Muscle of leg (tissue), 3 donors: ENCODE measurements at regions not wholly inside any gene's neighbourhood (a gene's known extent, or its start where the extent isn't known, plus 50 kb on each side); places are given as distances from the start of the nearest gene placed in this dataset.
A peak's percentile ranks its signal among the peaks of the same experiment; 100 is the strongest.

Source experiments
- DNase-seq: peaks from one replicate; pipeline ENCODE4 v3.0.0; 2013
- H3K27ac ChIP-seq: one replicate; pipeline ENCODE4 v1.5.1; 2013; ENCODE audit warnings: mild to moderate bottlenecking, low read length, control low read depth
- H3K27me3 ChIP-seq: one replicate; pipeline ENCODE4 v1.6.1; 2013; ENCODE audit warnings: low read length; ENCODE audit not compliant: control insufficient read depth, insufficient read depth
- H3K36me3 ChIP-seq: one replicate; pipeline ENCODE4 v1.6.1; 2013; ENCODE audit warnings: low read length; ENCODE audit not compliant: control insufficient read depth, insufficient read depth
- H3K4me1 ChIP-seq: one replicate; pipeline ENCODE4 v1.6.1; 2013; ENCODE audit warnings: low read length; ENCODE audit not compliant: control insufficient read depth, insufficient read depth
- H3K4me3 ChIP-seq: one replicate; pipeline ENCODE4 v1.5.1; 2013; ENCODE audit warnings: low read length, control low read depth
- H3K9me3 ChIP-seq: replicated peaks from 2 replicates; pipeline ENCODE4 v1.6.1; 2013; ENCODE audit warnings: low read depth, low read length; ENCODE audit not compliant: control insufficient read depth
- WGBS: methylation state at CpG from one replicate; pipeline ENCODE4 v1.1.5; 2013; ENCODE audit warnings: missing lambda C conversion rate; ENCODE audit not compliant: insufficient coverage; 5-methylcytosine and 5-hydroxymethylcytosine counted together

GRCh38 chr2:128696421-128696820 lies 377.8 kb upstream of the HS6ST1 start:
- Histone ChIP-seq H3K9me3 (no peaks in the 10 kb centered on the region), H3K27me3 (no peaks in the 10 kb centered on the region), H3K4me3 (no peak overlapping the region), H3K36me3 (no peaks in the 10 kb centered on the region), H3K4me1 (peaks cover 19% of the 10 kb centered on the region), H3K27ac (no peak overlapping the region)
- no peak for DNase-seq
- no CpG with 5 or more reads among the region's 6 CpGs for WGBS

- H3K9me3 ChIP-seq, result no peaks in the 10 kb centered on the region
- no peaks in the 10 kb centered on the region for H3K36me3 ChIP-seq
- no peak overlapping the region for H3K4me3 ChIP-seq
- DNase-seq, result no peak
- no peaks in the 10 kb centered on the region for H3K4me1 ChIP-seq
- H3K27ac ChIP-seq, result no peak overlapping the region
- WGBS, result no CpG with 5 or more reads among the region's 2 CpGs
- H3K27me3 ChIP-seq, result no peaks in the 10 kb centered on the region
Observed at GRCh38 chr2:128701418-128701817, 382.8 kb upstream of the HS6ST1 start.

DNA sequence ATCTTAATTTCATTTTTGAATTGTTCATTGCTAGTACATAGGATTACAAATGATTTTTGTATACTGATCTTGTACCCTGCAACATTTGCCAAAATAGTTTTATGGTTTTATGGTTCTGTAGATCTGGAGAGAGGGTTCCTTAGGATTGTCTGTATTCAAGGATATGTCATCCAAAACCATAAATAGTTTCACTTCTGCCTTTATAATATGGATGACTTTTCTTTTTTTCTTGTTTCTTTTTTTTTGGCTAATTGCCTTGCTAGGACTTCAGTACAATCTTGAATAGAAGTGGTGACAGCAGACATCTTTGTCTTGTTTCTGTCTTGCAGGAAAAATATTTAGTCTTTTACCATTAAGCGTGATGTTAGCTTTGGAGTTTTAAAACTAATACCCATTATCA lies 383.9 kb upstream of the HS6ST1 start:
- DNase-seq, result no peak
- Histone ChIP-seq H3K9me3 (peaks cover 6% of the 10 kb centered on the region), H3K4me3 (no peak overlapping the region), H3K27ac (no peak overlapping the region), H3K36me3 (no peaks in the 10 kb centered on the region), H3K4me1 (no peaks in the 10 kb centered on the region), H3K27me3 (no peaks in the 10 kb centered on the region)
- WGBS, result no CpG with 5 or more reads among the region's 1 CpG

DNA sequence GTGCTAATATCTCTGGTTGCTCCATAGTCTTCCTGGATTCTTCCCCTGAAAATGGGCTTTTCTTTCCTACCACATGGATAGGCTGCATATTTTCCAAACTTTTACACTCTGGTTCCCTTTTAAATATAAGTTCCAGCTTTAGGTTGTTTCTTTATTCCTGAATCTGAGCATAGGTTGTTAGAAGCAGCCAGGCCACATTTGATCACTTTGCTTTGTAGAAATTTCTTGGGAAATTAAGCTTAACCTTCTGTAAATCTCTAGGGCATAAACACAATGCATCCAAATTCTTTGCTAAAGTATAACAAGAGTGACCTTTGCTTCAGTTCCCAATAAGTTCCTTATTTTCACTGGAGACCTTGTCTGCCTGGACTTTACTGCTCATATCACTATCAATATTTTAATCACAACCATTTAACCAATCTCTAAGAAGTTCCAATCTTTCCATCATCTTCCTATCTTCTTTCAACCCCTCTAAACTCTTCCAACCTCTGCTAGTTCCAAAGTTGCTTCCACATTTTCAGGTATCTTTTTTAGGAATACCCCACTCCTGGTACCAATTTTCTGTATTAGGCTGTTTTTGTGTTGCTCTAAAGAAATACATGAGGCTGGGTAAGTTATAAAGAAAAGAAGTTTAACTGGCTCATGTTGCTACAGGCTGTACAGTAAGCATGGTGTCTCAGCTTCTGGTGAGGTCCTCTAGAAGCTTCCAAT lies 389.6 kb upstream of the HS6ST1 start:
- H3K4me1 ChIP-seq, result no peaks in the 10 kb centered on the region
- H3K27ac ChIP-seq, result no peak overlapping the region
- no peaks in the 10 kb centered on the region for H3K27me3 ChIP-seq
- H3K36me3 ChIP-seq, result no peaks in the 10 kb centered on the region
- DNase-seq, result no peak
- H3K4me3 ChIP-seq, result no peak overlapping the region
- H3K9me3 ChIP-seq, result peaks cover 17% of the 10 kb centered on the region

- Histone ChIP-seq H3K27me3 (no peaks in the 10 kb centered on the region), H3K36me3 (no peaks in the 10 kb centered on the region), H3K27ac (no peak overlapping the region), H3K9me3 (peaks cover 17% of the 10 kb centered on the region), H3K4me3 (no peak overlapping the region), H3K4me1 (no peaks in the 10 kb centered on the region)
- no peak for DNase-seq
- WGBS, result 70% methylated on average over 2 of the region's 5 CpGs
Observed at GRCh38 chr2:128710242-128710641, 391.6 kb upstream of the HS6ST1 start.

GRCh38 chr2:128710729-128711128 lies 392.1 kb upstream of the HS6ST1 start:
- DNase-seq, result no peak
- Histone ChIP-seq H3K27ac (no peak overlapping the region), H3K36me3 (no peaks in the 10 kb centered on the region), H3K4me1 (no peaks in the 10 kb centered on the region), H3K9me3 (peaks cover 17% of the 10 kb centered on the region), H3K4me3 (no peak overlapping the region), H3K27me3 (no peaks in the 10 kb centered on the region)
- WGBS, result no CpG with 5 or more reads among the region's 2 CpGs

DNA sequence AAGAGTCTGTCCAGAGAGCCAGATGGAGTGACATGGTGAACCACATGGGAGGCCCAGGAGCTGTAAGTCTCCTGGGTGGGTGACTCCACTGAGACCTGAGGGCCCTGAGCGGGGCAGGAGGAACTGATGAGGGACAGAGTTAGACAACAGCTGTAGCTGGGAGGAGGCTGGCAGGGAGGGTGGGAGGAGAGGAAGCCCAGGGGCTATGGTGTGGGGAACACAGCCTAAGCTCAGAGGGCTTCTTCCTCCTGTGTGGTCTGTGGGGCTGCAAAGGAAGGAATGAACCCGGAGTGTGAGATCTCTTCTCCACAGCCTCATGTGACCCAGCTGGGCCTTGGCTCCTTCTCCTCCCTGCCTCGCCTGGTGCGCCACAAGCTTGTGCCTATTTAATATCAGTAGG lies 395.6 kb upstream of the HS6ST1 start:
- Histone ChIP-seq H3K27ac (no peak overlapping the region), H3K27me3 (no peaks in the 10 kb centered on the region), H3K4me1 (no peaks in the 10 kb centered on the region), H3K9me3 (no peaks in the 10 kb centered on the region), H3K36me3 (no peaks in the 10 kb centered on the region), H3K4me3 (no peak overlapping the region)
- WGBS, result 57% methylated on average over 1 of the region's 4 CpGs
- peak; percentile 36 for DNase-seq

DNA sequence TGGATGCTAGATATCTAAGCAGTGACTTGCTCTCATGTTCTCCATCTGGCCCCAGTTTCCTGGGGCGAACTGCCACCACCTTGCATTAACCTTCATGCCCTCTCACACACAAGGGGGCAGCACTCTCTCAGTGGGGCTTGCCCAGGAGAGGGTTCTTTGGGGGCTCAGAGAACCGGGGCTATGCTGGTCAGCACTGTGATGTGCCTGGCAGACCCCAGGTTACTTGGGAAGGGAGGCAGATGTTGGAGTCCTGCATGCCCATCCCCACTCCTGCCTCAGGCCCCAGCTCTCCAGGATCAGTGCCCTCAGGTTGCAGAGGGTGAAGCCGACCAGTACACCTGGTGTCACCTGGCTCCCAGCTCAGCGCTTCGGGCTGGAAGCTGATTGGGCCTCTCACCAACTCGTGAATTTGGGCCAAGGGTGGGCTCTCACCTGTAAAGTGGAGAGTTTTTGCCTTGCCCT lies 396.2 kb upstream of the HS6ST1 start:
- DNase-seq, result no peak
- Histone ChIP-seq H3K4me1 (no peaks in the 10 kb centered on the region), H3K36me3 (no peaks in the 10 kb centered on the region), H3K9me3 (no peaks in the 10 kb centered on the region), H3K27ac (no peak overlapping the region), H3K4me3 (no peak overlapping the region), H3K27me3 (no peaks in the 10 kb centered on the region)
- WGBS, result 78% methylated on average over 3 of the region's 6 CpGs

GRCh38 chr2:128715360-128715759 lies 396.7 kb upstream of the HS6ST1 start:
- Histone ChIP-seq H3K27ac (no peak overlapping the region), H3K9me3 (no peaks in the 10 kb centered on the region), H3K4me3 (no peak overlapping the region), H3K27me3 (no peaks in the 10 kb centered on the region), H3K36me3 (no peaks in the 10 kb centered on the region), H3K4me1 (no peaks in the 10 kb centered on the region)
- WGBS, result 65% methylated on average over 3 of the region's 7 CpGs
- no peak for DNase-seq

DNA sequence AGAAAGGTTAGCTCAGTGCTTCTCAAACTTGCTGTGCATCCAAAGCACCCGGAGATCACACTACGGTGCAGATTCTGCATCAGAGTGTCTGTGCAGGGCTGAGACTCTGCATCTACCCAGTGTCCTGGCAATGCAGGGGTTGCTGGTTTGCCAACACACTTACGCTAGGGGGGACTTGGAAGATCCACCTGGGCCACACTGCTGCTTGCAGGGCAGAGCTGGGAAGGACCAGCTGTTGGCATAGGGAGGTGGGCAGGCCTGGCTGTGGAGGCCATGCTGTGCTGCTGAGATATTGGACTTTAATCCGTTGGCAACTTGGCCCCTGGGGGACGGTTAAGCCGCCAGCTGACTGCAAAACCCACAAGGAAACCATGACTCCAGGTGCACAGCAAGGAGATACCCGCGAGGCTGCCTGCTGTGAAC lies 397.6 kb upstream of the HS6ST1 start:
- WGBS, result 85% methylated on average over 6 of the region's 8 CpGs
- DNase-seq, result no peak

More for the DNA sequence above, 397.6 kb upstream of the HS6ST1 start:
- Histone ChIP-seq H3K27me3 (no peaks in the 10 kb centered on the region), H3K9me3 (no peaks in the 10 kb centered on the region), H3K27ac (no peak overlapping the region), H3K4me1 (no peaks in the 10 kb centered on the region), H3K4me3 (no peak overlapping the region), H3K36me3 (no peaks in the 10 kb centered on the region)
